ENCODE measurements at regions not wholly inside any gene's neighbourhood (a gene's known extent, or its start where the extent isn't known, plus 50 kb on each side); places are given as distances from the start of the nearest gene placed in this dataset.

DNA sequence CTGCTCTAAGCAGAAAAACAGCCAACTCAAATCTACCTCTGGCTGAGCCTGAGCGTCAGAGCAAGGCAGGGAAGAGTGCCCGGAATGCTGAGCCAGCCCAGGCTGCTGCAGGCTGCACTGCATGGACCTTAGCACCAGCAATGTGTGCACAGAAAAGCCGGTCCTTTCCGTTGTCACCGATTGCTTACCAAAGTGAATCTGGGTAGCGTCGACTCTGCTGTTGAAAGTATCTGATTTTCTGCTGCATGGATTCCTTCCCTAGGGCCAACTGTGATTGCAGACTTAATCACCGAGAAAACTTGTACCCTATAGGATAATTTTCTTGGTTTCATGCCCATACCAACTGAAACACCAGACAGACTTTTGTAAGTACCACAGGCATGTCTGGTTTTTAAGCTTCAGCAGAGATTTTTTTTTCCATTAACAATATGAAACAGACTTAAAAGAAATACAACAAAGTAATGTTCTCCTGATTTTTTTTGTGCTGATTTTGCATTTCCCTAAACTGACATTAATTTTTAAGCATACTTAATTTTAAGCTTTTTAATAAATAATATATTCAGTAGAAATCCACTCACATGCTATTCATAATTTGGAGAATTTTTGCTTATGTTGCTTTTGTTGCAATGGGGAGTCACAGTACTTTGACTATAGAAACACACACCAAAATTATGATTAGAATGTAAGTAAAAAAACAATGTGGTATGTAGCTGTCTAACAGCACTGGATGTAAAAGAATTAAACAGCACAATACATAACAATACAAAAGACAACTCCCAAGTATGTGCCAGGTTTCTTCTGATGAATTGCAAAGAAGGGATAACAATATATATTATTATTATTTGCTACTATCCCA, 218.0 kb downstream of the THBS2 start:
- H3K4me1 ChIP-seq (ENCODE audit: control insufficient read depth in 2 of 2, insufficient read depth in 2 of 2, low read length in 2 of 2), result no peaks in the 10 kb centered on the region
- no peaks in the 10 kb centered on the region for H3K27me3 ChIP-seq (ENCODE audit: control insufficient read depth in 2 of 2, insufficient read depth in 2 of 2, low read length in 2 of 2)
- no peak overlapping the region for H3K27ac ChIP-seq (ENCODE audit: low read depth in 2 of 2, low read length in 2 of 2)
- no peaks in the 10 kb centered on the region for H3K36me3 ChIP-seq (ENCODE audit: control insufficient read depth in 2 of 2, insufficient read depth in 2 of 2, low read length in 2 of 2)
- no peak overlapping the region for H3K4me3 ChIP-seq (ENCODE audit: low read length in 2 of 2)
- no peaks in the 10 kb centered on the region for H3K9me3 ChIP-seq (ENCODE audit: control insufficient read depth in 2 of 2, low read length in 2 of 2)
- no peak overlapping the region for H3K9ac ChIP-seq (ENCODE audit: low read depth in 1 of 2, low read length in 2 of 2)

DNA sequence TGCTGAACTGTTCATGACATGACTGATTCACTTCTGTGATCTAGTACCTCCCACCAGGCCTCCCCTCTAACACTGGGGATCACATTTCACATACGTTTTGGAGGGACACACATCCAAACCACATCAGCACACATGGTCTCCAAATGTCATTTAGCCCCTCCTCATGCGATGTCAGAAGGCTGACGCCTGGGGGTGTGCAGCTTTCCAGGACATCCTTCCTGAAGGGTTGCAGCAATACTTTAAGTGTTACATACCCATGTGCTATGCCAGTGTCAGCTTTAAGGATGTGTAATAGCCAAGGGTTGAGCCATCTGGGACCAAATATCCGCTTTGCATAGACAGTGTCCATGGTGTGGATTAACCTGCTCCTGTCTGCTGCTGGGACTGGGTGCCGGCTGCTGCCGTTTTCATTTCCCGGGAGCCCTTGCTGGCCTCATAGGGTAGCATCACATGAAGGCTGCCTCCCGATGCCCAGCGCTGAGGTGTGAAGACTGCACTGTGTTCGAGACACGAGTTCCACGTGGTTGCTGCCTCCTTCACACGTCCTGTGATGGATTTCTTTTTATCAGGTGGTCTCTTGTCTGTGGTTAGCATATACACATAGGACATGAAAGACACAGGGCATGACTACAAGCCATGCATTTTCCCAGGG, 219.0 kb downstream of the THBS2 start:
- H3K4me3 ChIP-seq (ENCODE audit: low read length in 2 of 2), result no peak overlapping the region
- no peaks in the 10 kb centered on the region for H3K4me1 ChIP-seq (ENCODE audit: control insufficient read depth in 2 of 2, insufficient read depth in 2 of 2, low read length in 2 of 2)
- no peaks in the 10 kb centered on the region for H3K9me3 ChIP-seq (ENCODE audit: control insufficient read depth in 2 of 2, low read length in 2 of 2)
- H3K9ac ChIP-seq (ENCODE audit: low read depth in 1 of 2, low read length in 2 of 2), result no peak overlapping the region
- H3K27me3 ChIP-seq (ENCODE audit: control insufficient read depth in 2 of 2, insufficient read depth in 2 of 2, low read length in 2 of 2), result no peaks in the 10 kb centered on the region
- no peak overlapping the region for H3K27ac ChIP-seq (ENCODE audit: low read depth in 2 of 2, low read length in 2 of 2)
- H3K36me3 ChIP-seq (ENCODE audit: control insufficient read depth in 2 of 2, insufficient read depth in 2 of 2, low read length in 2 of 2), result no peaks in the 10 kb centered on the region

DNA sequence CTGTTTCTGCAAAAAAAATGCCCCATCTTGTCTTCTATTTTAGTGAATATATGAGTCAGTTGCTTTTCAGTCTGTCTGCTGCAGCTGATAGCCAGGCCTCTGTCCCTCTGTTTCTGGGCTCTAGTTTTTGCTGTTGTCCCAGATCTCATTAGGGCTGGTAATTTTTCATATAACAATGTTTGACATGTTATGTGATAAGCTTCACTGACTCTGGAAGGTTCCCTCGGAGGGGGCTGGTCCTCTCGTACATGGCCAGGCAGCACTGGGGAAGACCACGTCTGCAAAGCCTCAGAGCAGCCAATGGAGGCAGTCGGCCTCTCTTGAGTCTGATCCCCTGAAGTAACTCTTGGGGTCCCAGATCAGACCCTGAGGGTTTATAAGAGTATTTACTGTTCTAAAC, 223.8 kb downstream of the THBS2 start:
- H3K27me3 ChIP-seq (ENCODE audit: control insufficient read depth in 2 of 2, insufficient read depth in 2 of 2, low read length in 2 of 2), result no peaks in the 10 kb centered on the region
- H3K27ac ChIP-seq (ENCODE audit: low read depth in 2 of 2, low read length in 2 of 2), result no peak overlapping the region
- no peak overlapping the region for H3K9ac ChIP-seq (ENCODE audit: low read depth in 1 of 2, low read length in 2 of 2)
- no peaks in the 10 kb centered on the region for H3K36me3 ChIP-seq (ENCODE audit: control insufficient read depth in 2 of 2, insufficient read depth in 2 of 2, low read length in 2 of 2)
- H3K4me3 ChIP-seq (ENCODE audit: low read length in 2 of 2), result no peak overlapping the region
- H3K9me3 ChIP-seq (ENCODE audit: control insufficient read depth in 2 of 2, low read length in 2 of 2), result no peaks in the 10 kb centered on the region
- no peaks in the 10 kb centered on the region for H3K4me1 ChIP-seq (ENCODE audit: control insufficient read depth in 2 of 2, insufficient read depth in 2 of 2, low read length in 2 of 2)

DNA sequence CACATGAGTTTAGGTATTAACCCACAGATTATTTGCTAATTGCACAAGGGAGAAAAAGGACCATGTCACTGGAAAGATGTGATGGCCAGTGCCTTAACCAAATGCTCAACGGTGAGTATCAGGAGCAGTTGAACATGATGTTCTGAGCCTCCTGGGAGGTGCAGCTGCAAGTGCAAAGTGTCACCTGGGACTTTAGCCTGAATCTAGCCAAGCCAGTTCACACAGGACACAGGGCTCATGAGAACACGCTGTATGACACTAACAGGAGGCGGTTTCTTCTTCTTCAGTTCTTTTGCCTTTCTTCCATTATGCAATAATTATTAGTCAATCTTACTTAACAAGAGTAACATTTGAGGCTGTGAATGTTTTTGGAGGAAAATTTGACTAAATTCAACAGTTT, 225.3 kb downstream of the THBS2 start:
- Histone ChIP-seq H3K9me3 (ENCODE audit: control insufficient read depth in 2 of 2, low read length in 2 of 2) (no peaks in the 10 kb centered on the region), H3K9ac (ENCODE audit: low read depth in 1 of 2, low read length in 2 of 2) (no peak overlapping the region)

DNA sequence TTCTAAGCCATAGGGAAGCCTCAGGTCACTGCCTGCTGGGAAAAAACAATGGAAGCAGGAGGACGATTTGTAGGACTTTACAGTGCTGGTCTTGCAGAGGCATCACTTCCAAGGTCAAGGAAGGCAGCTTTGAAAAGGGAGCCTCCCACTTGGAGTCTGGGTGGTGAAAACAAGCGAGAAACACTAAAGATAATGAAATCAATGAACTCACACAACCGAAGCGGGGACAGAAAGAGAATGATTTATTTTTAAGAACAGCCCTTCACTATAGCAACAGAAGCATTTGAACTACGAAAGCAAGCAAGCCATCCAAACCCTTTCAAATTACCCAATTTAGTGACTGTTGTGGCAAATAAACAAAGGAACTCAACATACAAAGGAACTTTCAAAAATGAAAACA, 227.5 kb downstream of the THBS2 start:
- no peak overlapping the region for H3K9ac ChIP-seq (ENCODE audit: low read depth in 1 of 2, low read length in 2 of 2)
- no peaks in the 10 kb centered on the region for H3K4me1 ChIP-seq (ENCODE audit: control insufficient read depth in 2 of 2, insufficient read depth in 2 of 2, low read length in 2 of 2)
- H3K9me3 ChIP-seq (ENCODE audit: control insufficient read depth in 2 of 2, low read length in 2 of 2), result no peaks in the 10 kb centered on the region
- H3K27ac ChIP-seq (ENCODE audit: low read depth in 2 of 2, low read length in 2 of 2), result no peak overlapping the region
- H3K4me3 ChIP-seq (ENCODE audit: low read length in 2 of 2), result no peak overlapping the region
- H3K36me3 ChIP-seq (ENCODE audit: control insufficient read depth in 2 of 2, insufficient read depth in 2 of 2, low read length in 2 of 2), result no peaks in the 10 kb centered on the region
- no peaks in the 10 kb centered on the region for H3K27me3 ChIP-seq (ENCODE audit: control insufficient read depth in 2 of 2, insufficient read depth in 2 of 2, low read length in 2 of 2)

More for the DNA sequence above, 225.3 kb downstream of the THBS2 start:
- Histone ChIP-seq H3K27me3 (ENCODE audit: control insufficient read depth in 2 of 2, insufficient read depth in 2 of 2, low read length in 2 of 2) (no peaks in the 10 kb centered on the region), H3K4me3 (ENCODE audit: low read length in 2 of 2) (no peak overlapping the region), H3K4me1 (ENCODE audit: control insufficient read depth in 2 of 2, insufficient read depth in 2 of 2, low read length in 2 of 2) (no peaks in the 10 kb centered on the region), H3K36me3 (ENCODE audit: control insufficient read depth in 2 of 2, insufficient read depth in 2 of 2, low read length in 2 of 2) (no peaks in the 10 kb centered on the region), H3K27ac (ENCODE audit: low read depth in 2 of 2, low read length in 2 of 2) (no peak overlapping the region)

DNA sequence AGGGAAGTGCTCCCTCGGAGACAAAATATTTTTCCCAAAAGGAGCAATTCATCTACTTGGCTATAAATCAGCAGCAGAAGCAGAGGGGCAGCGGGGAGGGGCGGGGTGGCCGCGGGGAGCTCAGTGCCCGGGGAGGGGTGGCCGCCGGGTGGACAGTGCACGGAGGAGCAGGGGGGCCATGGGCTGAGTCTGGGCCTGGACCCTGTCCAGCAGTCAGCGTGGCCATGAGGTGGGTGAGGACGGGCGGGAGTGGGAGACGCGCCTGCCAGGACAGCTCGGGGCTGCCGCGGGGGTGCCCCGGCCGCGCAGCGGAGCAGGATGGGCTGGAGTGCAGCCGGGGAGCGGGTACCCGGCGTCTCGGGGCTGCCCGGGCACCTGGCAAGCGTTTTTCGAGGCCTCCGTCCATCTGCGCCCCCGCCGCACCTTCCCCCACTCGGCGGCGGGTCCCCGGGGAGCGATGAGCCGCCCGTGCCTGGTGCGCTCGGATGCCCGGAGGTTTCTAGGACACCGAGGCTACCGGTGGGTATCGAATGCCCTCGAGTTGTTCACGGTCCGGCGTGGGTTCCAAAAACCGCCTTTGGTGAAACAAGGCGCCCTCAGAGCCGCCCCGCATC, 229.5 kb downstream of the THBS2 start:
- Histone ChIP-seq H3K27me3 (ENCODE audit: control insufficient read depth in 2 of 2, insufficient read depth in 2 of 2, low read length in 2 of 2) (no peaks in the 10 kb centered on the region), H3K9ac (ENCODE audit: low read depth in 1 of 2, low read length in 2 of 2) (no peak overlapping the region), H3K27ac (ENCODE audit: low read depth in 2 of 2, low read length in 2 of 2) (no peak overlapping the region), H3K36me3 (ENCODE audit: control insufficient read depth in 2 of 2, insufficient read depth in 2 of 2, low read length in 2 of 2) (no peaks in the 10 kb centered on the region), H3K4me1 (ENCODE audit: control insufficient read depth in 2 of 2, insufficient read depth in 2 of 2, low read length in 2 of 2) (no peaks in the 10 kb centered on the region), H3K9me3 (ENCODE audit: control insufficient read depth in 2 of 2, low read length in 2 of 2) (no peaks in the 10 kb centered on the region), H3K4me3 (ENCODE audit: low read length in 2 of 2) (no peak overlapping the region)

DNA sequence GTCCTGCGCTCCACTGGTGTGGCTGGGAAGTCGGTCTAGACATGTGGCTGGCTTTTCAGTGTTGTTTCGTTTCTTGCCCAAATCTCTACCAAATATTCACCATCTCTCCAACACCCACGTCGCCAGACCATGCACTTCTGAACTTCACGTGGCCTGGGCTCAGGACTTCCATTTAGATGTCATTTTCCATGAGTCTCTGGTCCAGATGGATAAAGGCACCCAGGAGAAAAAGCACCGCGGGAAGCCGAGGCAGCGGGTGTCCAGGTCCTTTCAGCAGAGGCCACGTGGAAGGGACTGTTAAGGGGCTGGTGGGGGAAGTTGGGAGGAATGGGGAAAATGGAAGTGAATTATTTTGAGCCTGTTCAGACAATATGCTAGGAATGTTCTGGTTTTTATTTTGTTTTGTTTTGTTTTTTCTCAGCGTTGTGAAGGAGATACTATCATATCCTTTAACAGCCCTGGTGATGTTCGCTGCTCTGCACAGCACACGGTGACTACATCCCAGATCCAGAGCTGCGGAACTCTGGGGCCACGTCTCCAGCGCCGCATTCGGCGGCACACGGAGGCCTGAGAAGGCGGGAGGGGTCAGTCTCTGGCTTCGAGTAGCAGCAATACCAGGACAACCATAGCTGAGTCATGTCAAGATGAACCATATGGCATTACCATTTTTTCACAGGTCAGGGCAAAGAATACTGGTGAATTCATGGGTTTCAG, 230.3 kb downstream of the THBS2 start:
- Histone ChIP-seq H3K36me3 (ENCODE audit: control insufficient read depth in 2 of 2, insufficient read depth in 2 of 2, low read length in 2 of 2) (no peaks in the 10 kb centered on the region), H3K27ac (ENCODE audit: low read depth in 2 of 2, low read length in 2 of 2) (no peak overlapping the region), H3K4me3 (ENCODE audit: low read length in 2 of 2) (no peak overlapping the region), H3K4me1 (ENCODE audit: control insufficient read depth in 2 of 2, insufficient read depth in 2 of 2, low read length in 2 of 2) (no peaks in the 10 kb centered on the region), H3K27me3 (ENCODE audit: control insufficient read depth in 2 of 2, insufficient read depth in 2 of 2, low read length in 2 of 2) (no peaks in the 10 kb centered on the region), H3K9ac (ENCODE audit: low read depth in 1 of 2, low read length in 2 of 2) (no peak overlapping the region), H3K9me3 (ENCODE audit: control insufficient read depth in 2 of 2, low read length in 2 of 2) (no peaks in the 10 kb centered on the region)

DNA sequence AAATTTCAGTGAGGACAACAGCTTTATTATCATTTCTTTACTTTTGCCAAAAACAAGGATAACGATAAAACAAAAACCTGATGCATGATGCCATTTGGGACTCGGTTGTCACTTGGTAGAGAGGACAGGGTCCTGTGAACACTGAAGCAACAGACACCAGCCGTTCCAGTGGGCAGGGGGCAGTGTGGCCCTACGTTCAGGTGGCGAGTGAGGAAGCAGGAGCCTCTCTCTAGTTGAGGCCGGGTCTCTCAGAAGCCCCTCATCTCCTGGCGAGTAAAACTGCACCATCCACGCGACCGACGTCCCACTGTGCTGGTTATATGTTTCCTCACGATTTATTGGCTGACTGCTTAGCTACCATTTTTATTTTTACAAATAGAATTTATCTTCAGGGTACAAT, 231.6 kb downstream of the THBS2 start:
- Histone ChIP-seq H3K9me3 (ENCODE audit: control insufficient read depth in 2 of 2, low read length in 2 of 2) (no peaks in the 10 kb centered on the region), H3K4me3 (ENCODE audit: low read length in 2 of 2) (no peak overlapping the region)

DNA sequence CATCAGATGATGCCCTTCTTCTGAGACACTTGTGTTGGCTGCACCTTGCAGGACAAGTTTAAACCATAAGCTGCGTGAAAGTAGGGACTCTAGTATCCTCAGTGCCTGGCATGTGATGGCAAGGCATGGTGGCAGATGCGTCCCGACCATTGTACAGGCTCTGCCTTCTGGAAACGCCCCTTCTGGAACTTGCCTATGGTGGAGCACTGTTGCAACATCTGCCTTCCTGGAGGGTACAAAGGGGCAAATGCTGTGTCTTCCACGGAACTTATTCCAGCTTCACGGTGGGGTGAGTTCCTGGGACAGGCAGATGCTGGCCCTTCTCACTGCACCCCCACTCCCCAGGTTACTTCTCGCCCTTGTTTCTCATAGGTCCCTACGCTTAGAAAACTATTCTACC, 232.8 kb downstream of the THBS2 start:
- no peaks in the 10 kb centered on the region for H3K27me3 ChIP-seq (ENCODE audit: control insufficient read depth in 2 of 2, insufficient read depth in 2 of 2, low read length in 2 of 2)

More for the DNA sequence above, 231.6 kb downstream of the THBS2 start:
- no peak overlapping the region for H3K9ac ChIP-seq (ENCODE audit: low read depth in 1 of 2, low read length in 2 of 2)
- H3K27ac ChIP-seq (ENCODE audit: low read depth in 2 of 2, low read length in 2 of 2), result no peak overlapping the region
- H3K27me3 ChIP-seq (ENCODE audit: control insufficient read depth in 2 of 2, insufficient read depth in 2 of 2, low read length in 2 of 2), result no peaks in the 10 kb centered on the region
- H3K36me3 ChIP-seq (ENCODE audit: control insufficient read depth in 2 of 2, insufficient read depth in 2 of 2, low read length in 2 of 2), result no peaks in the 10 kb centered on the region
- H3K4me1 ChIP-seq (ENCODE audit: control insufficient read depth in 2 of 2, insufficient read depth in 2 of 2, low read length in 2 of 2), result no peaks in the 10 kb centered on the region

More for the DNA sequence above, 232.8 kb downstream of the THBS2 start:
- Histone ChIP-seq H3K27ac (ENCODE audit: low read depth in 2 of 2, low read length in 2 of 2) (no peak overlapping the region), H3K4me1 (ENCODE audit: control insufficient read depth in 2 of 2, insufficient read depth in 2 of 2, low read length in 2 of 2) (no peaks in the 10 kb centered on the region), H3K4me3 (ENCODE audit: low read length in 2 of 2) (no peak overlapping the region), H3K9me3 (ENCODE audit: control insufficient read depth in 2 of 2, low read length in 2 of 2) (no peaks in the 10 kb centered on the region), H3K9ac (ENCODE audit: low read depth in 1 of 2, low read length in 2 of 2) (no peak overlapping the region), H3K36me3 (ENCODE audit: control insufficient read depth in 2 of 2, insufficient read depth in 2 of 2, low read length in 2 of 2) (no peaks in the 10 kb centered on the region)
